GM19438 (cell line): ENCODE measurements at regions not wholly inside any gene's neighbourhood (a gene's known extent, or its start where the extent isn't known, plus 50 kb on each side); places are given as distances from the start of the nearest gene placed in this dataset.
"Not testable (repeated sequence)": the region's sequence is repeated elsewhere in the genome, so short reads cannot be mapped to it uniquely, and the experiment has no call there.

Experiments used
- ATAC-seq: cut with Tn5 transposase; IDR thresholded peaks from one replicate; pipeline ENCODE4 v1.9.1; 2021; ENCODE audit warnings: low read depth; ENCODE audit not compliant: unreplicated experiment

GRCh38 chrX:27404366-27404765 lies 58.8 kb downstream of the PPP4R3C start:
- ATAC-seq: no peak

GRCh38 chrX:27399146-27399456 lies 64.0 kb downstream of the PPP4R3C start:
- no peak for ATAC-seq

- no peak for ATAC-seq
Observed at GRCh38 chrX:27391623-27392022, 71.5 kb downstream of the PPP4R3C start.

GRCh38 chrX:27381419-27381818 lies 81.7 kb downstream of the PPP4R3C start:
- no peak for ATAC-seq

- ATAC-seq: no peak
Observed at GRCh38 chrX:27380163-27380845, 82.8 kb downstream of the PPP4R3C start.

- no peak for ATAC-seq
Observed at GRCh38 chrX:27354021-27354420, 109.1 kb downstream of the PPP4R3C start.

GRCh38 chrX:27350476-27350875 lies 112.7 kb downstream of the PPP4R3C start:
- ATAC-seq: no peak

- ATAC-seq: peak; percentile 95
Observed at GRCh38 chrX:27336466-27337091, 126.6 kb downstream of the PPP4R3C start.

- no peak for ATAC-seq
Observed at GRCh38 chrX:27321632-27322031, 141.5 kb downstream of the PPP4R3C start.

GRCh38 chrX:27309406-27309805 lies 153.7 kb downstream of the PPP4R3C start:
- no peak for ATAC-seq

GRCh38 chrX:27307546-27307945 lies 155.6 kb downstream of the PPP4R3C start:
- ATAC-seq: no peak

GRCh38 chrX:27292552-27292951 lies 170.6 kb downstream of the PPP4R3C start:
- not testable (repeated sequence) for ATAC-seq

- ATAC-seq: no peak
Observed at GRCh38 chrX:27276751-27277150, 186.4 kb downstream of the PPP4R3C start.

- ATAC-seq: no peak
Observed at GRCh38 chrX:27254656-27255055, 208.5 kb downstream of the PPP4R3C start.

GRCh38 chrX:27251369-27251768 lies 211.8 kb downstream of the PPP4R3C start:
- ATAC-seq: no peak

GRCh38 chrX:27242581-27242980 lies 220.6 kb downstream of the PPP4R3C start:
- no peak for ATAC-seq

GRCh38 chrX:27241981-27242380 lies 221.2 kb downstream of the PPP4R3C start:
- no peak for ATAC-seq

- ATAC-seq: not testable (repeated sequence)
Observed at GRCh38 chrX:27240042-27240441, 223.1 kb downstream of the PPP4R3C start.

GRCh38 chrX:27236681-27237080 lies 226.5 kb downstream of the PPP4R3C start:
- ATAC-seq: no peak

- ATAC-seq: no peak
Observed at GRCh38 chrX:27229721-27230120, 233.4 kb downstream of the PPP4R3C start.

GRCh38 chrX:27222661-27223060 lies 240.5 kb downstream of the PPP4R3C start:
- no peak for ATAC-seq

GRCh38 chrX:27186671-27187070 lies 276.5 kb downstream of the PPP4R3C start:
- ATAC-seq: peak; percentile 64
